OCI-LY1 (cell line): ENCODE measurements at regions not wholly inside any gene's neighbourhood (a gene's known extent, or its start where the extent isn't known, plus 50 kb on each side); places are given as distances from the start of the nearest gene placed in this dataset.

Experiments
- CTCF ChIP-seq: fragments of 200-600 bp; sonication (generic), shearing (Covaris generic); IDR thresholded peaks from 2 replicates; pipeline ENCODE4 v1.5.1; 2017; ENCODE audit warnings: mild to moderate bottlenecking, antibody characterized with exemption, low read length, moderate library complexity, mixed read lengths
- EZH2 ChIP-seq: fragments of 200-600 bp; sonication (generic), shearing (Covaris generic); IDR thresholded peaks from 2 replicates; pipeline ENCODE4 v1.8.0; 2017; ENCODE audit warnings: borderline replicate concordance, mixed run types, mild to moderate bottlenecking, antibody characterized with exemption, low read length, moderate library complexity, mixed read lengths

GRCh38 chr9:12884736-12885395 is 110.0 kb downstream of the LURAP1L start:
- TF ChIP-seq CTCF (no peak), EZH2 (no peak)
